ENCODE measurements at regions not wholly inside any gene's neighbourhood (a gene's known extent, or its start where the extent isn't known, plus 50 kb on each side); places are given as distances from the start of the nearest gene placed in this dataset.

DNA sequence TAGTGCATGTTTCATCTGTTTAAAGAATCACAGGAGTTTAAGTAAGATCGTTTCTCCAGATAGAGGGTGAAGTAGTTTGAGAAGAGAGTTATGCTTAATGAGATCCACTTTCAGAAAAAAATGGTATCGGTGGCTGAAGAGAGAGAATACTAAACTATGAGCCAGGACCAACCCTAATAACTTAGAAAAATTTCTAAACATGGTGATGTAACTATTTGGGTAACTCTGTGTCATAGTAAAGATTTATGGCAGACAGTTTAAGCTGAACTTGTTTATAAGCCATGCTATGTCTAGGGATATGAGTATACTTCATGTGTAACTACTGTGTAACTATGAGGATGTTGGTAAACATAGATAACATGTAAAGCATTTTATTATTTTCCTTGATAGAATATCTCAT is 489.5 kb downstream of the KCNJ2 start:
- Histone ChIP-seq H3K9ac (ENCODE audit: low read depth, low read length) (no peak overlapping the region), H3K36me3 (ENCODE audit: insufficient read depth, low read length) (no peaks in the 10 kb centered on the region), H3K9me3 (ENCODE audit: control insufficient read depth, insufficient read depth, low read length) (no peaks in the 10 kb centered on the region), H3K4me1 (ENCODE audit: insufficient read depth, low read length) (no peaks in the 10 kb centered on the region)

GRCh38 chr17:70661342-70662222 is 492.2 kb downstream of the KCNJ2 start:
- Histone ChIP-seq H3K9ac (ENCODE audit: low read depth, low read length) (no peak overlapping the region), H3K36me3 (ENCODE audit: insufficient read depth, low read length) (no peaks in the 10 kb centered on the region), H3K9me3 (ENCODE audit: control insufficient read depth, insufficient read depth, low read length) (no peaks in the 10 kb centered on the region; the same call in 1 of the 2 replicates), H3K4me1 (ENCODE audit: insufficient read depth, low read length) (no peaks in the 10 kb centered on the region)

DNA sequence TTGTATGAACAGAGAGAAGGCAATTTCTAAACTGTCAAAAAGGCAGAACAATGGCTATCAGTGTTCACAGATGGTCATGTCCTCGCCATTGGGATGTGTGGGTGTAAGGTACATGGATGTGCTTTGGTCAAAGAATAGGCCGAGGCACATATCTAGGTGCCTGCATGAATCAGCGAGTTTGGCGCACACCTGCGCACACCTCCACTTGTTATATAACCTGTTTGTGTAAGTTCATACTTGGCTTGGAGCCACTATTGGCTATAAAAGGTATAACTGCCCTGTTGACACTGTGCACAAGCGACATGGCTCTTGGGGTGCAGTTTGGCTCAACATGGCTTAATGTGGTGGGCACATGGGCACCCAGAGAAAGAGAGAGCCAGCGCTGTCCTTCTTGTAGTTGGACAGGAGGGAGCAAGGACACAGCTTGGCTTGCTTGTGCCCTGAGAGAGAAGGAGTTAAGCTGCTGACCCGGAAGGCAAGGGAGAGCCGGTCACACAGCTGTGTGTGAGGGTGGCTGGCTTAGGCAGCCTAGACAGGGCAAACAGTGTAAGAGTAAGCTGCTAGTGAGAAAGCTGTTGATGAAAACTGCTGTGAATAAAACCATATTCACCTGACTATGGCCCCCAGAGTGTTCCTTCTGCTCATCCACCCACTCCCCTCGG is 499.1 kb downstream of the KCNJ2 start:
- H3K9me3 ChIP-seq (ENCODE audit: control insufficient read depth, insufficient read depth, low read length): no peaks in the 10 kb centered on the region; the same call in 1 of the 2 replicates
- no peak overlapping the region for H3K9ac ChIP-seq (ENCODE audit: low read depth, low read length)
- H3K36me3 ChIP-seq (ENCODE audit: insufficient read depth, low read length): no peaks in the 10 kb centered on the region; the same call in 1 of the 2 replicates
- no peaks in the 10 kb centered on the region for H3K4me1 ChIP-seq (ENCODE audit: insufficient read depth, low read length)

- no peaks in the 10 kb centered on the region for H3K4me1 ChIP-seq (ENCODE audit: insufficient read depth, low read length)
- H3K9me3 ChIP-seq (ENCODE audit: control insufficient read depth, insufficient read depth, low read length): no peaks in the 10 kb centered on the region; the same call in 1 of the 2 replicates
- no peaks in the 10 kb centered on the region; the same call in 1 of the 2 replicates for H3K36me3 ChIP-seq (ENCODE audit: insufficient read depth, low read length)
- H3K9ac ChIP-seq (ENCODE audit: low read depth, low read length): no peak overlapping the region
Measured at GRCh38 chr17:70668938-70669778, 499.8 kb downstream of the KCNJ2 start.

DNA sequence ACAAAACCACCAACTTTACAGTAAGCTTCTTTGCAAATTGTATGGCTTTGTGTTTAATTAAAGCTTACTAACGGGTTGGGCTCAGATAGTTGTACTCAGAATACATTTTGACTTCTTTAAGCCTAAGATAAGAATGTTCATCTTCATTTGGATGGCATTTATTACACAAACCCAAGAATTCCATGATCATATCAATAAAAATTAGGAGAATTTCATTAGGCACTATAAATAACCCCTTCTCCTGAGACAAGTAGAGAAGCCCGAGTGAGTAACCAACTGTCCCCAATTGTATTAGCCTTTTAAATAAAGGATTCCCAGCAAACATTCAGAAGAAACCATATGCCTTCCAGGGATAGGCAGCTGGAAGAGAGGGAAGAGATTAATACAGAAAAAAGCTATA is 504.7 kb downstream of the KCNJ2 start:
- H3K36me3 ChIP-seq (ENCODE audit: insufficient read depth, low read length): no peaks in the 10 kb centered on the region; the same call in 1 of the 2 replicates
- 0 out of 2 replicates have a peak, but pooled peaks cover 7% of the 10 kb centered on the region for H3K4me1 ChIP-seq (ENCODE audit: insufficient read depth, low read length)
- H3K9ac ChIP-seq (ENCODE audit: low read depth, low read length): no peak overlapping the region
- no peaks in the 10 kb centered on the region for H3K9me3 ChIP-seq (ENCODE audit: control insufficient read depth, insufficient read depth, low read length)

GRCh38 chr17:70675070-70675590 is 505.8 kb downstream of the KCNJ2 start:
- Histone ChIP-seq H3K9me3 (ENCODE audit: control insufficient read depth, insufficient read depth, low read length) (no peaks in the 10 kb centered on the region), H3K36me3 (ENCODE audit: insufficient read depth, low read length) (no peaks in the 10 kb centered on the region; the same call in 1 of the 2 replicates), H3K9ac (ENCODE audit: low read depth, low read length) (no peak overlapping the region), H3K4me1 (ENCODE audit: insufficient read depth, low read length) (0 out of 2 replicates have a peak, but pooled peaks cover 7% of the 10 kb centered on the region)

- no peaks in the 10 kb centered on the region for H3K36me3 ChIP-seq (ENCODE audit: insufficient read depth, low read length)
- 0 out of 2 replicates have a peak, but pooled peaks cover 7% of the 10 kb centered on the region for H3K4me1 ChIP-seq (ENCODE audit: insufficient read depth, low read length)
- no peaks in the 10 kb centered on the region for H3K9me3 ChIP-seq (ENCODE audit: control insufficient read depth, insufficient read depth, low read length)
- no peak overlapping the region for H3K9ac ChIP-seq (ENCODE audit: low read depth, low read length)
Measured at GRCh38 chr17:70677783-70678647, 508.7 kb downstream of the KCNJ2 start.

DNA sequence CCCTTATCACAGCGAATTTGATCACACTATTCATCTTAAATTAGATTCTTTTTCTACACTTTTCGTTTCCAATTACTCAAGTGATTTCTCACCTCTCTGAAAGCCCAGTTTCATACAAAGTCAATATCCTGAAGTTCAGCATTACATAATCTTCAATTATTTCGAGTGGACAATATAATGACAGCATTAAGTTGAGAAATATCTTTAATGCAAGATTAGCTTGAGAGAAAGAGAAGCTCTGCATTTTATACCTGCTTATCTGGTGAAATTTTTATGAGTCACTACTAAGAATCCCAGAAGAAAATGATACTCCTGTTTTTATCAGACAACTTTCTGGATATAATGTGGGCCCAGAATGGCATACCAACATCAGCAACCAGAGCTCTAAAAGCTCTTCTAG is 509.6 kb downstream of the KCNJ2 start:
- H3K36me3 ChIP-seq (ENCODE audit: insufficient read depth, low read length): no peaks in the 10 kb centered on the region
- no peak overlapping the region for H3K9ac ChIP-seq (ENCODE audit: low read depth, low read length)
- H3K9me3 ChIP-seq (ENCODE audit: control insufficient read depth, insufficient read depth, low read length): no peaks in the 10 kb centered on the region
- peaks cover 11% of the 10 kb centered on the region; the same call in 1 of the 2 replicates for H3K4me1 ChIP-seq (ENCODE audit: insufficient read depth, low read length)

GRCh38 chr17:70683936-70684335 is 514.6 kb downstream of the KCNJ2 start:
- H3K9ac ChIP-seq (ENCODE audit: low read depth, low read length): no peak overlapping the region

DNA sequence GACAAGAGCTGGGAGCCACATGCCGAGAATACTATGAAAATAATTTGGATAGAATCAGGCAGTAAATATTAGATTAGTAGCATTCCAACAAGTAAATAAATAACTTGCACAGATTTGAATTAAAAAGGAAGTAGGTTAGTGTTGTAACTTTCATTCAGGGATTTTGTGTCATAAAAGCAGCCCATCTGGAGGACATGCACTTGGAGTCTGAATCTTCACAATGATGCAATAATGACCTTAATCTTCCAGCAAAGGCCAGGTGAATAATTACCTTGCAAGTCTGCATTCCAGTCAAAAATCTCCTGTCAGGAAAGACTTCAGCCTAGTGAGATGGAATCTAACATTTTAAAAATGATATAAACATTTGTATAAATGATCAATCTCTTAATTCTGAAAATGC is 518.1 kb downstream of the KCNJ2 start:
- peaks cover 6% of the 10 kb centered on the region; the same call in 1 of the 2 replicates for H3K4me1 ChIP-seq (ENCODE audit: insufficient read depth, low read length)
- no peak overlapping the region for H3K9ac ChIP-seq (ENCODE audit: low read depth, low read length)
- no peaks in the 10 kb centered on the region for H3K36me3 ChIP-seq (ENCODE audit: insufficient read depth, low read length)
- H3K9me3 ChIP-seq (ENCODE audit: control insufficient read depth, insufficient read depth, low read length): 0 out of 2 replicates have a peak, but pooled peaks cover 3% of the 10 kb centered on the region

More at GRCh38 chr17:70683936-70684335, 514.6 kb downstream of the KCNJ2 start:
- Histone ChIP-seq H3K36me3 (ENCODE audit: insufficient read depth, low read length) (no peaks in the 10 kb centered on the region), H3K9me3 (ENCODE audit: control insufficient read depth, insufficient read depth, low read length) (0 out of 2 replicates have a peak, but pooled peaks cover 3% of the 10 kb centered on the region), H3K4me1 (ENCODE audit: insufficient read depth, low read length) (peaks cover 6% of the 10 kb centered on the region; the same call in 1 of the 2 replicates)

DNA sequence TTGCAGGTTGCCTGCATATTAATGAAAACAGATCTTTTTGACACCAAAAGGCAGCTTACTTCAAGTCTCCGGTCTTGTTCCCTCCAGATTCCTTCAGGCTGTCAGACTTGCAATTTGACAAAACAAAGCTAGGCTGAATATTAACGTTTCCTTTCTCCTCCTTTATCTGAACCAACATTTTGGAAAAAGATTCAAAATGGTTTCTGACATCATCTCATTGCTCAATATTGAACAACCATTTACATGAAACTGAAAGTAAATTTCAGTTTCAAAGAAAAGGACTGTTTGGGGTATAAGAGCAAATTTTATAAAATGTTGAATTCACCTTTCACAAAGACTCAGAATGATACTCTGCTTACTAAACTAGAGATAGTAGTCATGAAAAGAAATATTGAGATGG is 521.8 kb downstream of the KCNJ2 start:
- Histone ChIP-seq H3K9ac (ENCODE audit: low read depth, low read length) (no peak overlapping the region), H3K4me1 (ENCODE audit: insufficient read depth, low read length) (no peaks in the 10 kb centered on the region), H3K36me3 (ENCODE audit: insufficient read depth, low read length) (no peaks in the 10 kb centered on the region), H3K9me3 (ENCODE audit: control insufficient read depth, insufficient read depth, low read length) (0 out of 2 replicates have a peak, but pooled peaks cover under 1% of the 10 kb centered on the region)

DNA sequence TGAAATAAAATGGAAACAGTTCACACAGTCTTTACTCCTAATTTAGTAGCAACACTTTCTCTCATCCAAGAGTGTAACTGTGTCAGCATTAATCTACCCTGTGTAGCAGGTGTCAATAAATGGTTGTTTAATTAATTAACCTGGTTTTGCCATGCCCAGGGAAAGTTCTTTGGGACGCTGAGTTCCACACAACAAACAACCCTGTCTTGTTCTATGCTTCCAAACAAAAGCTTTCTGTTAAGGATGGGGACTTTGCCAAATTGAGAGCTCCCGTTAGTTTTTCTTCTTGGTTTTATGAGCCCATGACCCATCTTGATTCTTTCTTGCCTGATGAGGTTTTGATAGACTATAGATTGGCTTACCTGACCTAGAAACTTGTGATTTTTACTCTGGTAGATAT is 530.1 kb downstream of the KCNJ2 start:
- H3K36me3 ChIP-seq (ENCODE audit: insufficient read depth, low read length): no peaks in the 10 kb centered on the region
- no peaks in the 10 kb centered on the region for H3K9me3 ChIP-seq (ENCODE audit: control insufficient read depth, insufficient read depth, low read length)
- no peak overlapping the region for H3K9ac ChIP-seq (ENCODE audit: low read depth, low read length)

GRCh38 chr17:70702683-70703255 is 533.4 kb downstream of the KCNJ2 start:
- no peaks in the 10 kb centered on the region for H3K4me1 ChIP-seq (ENCODE audit: insufficient read depth, low read length)
- no peak overlapping the region for H3K9ac ChIP-seq (ENCODE audit: low read depth, low read length)
- H3K9me3 ChIP-seq (ENCODE audit: control insufficient read depth, insufficient read depth, low read length): no peaks in the 10 kb centered on the region
- no peaks in the 10 kb centered on the region for H3K36me3 ChIP-seq (ENCODE audit: insufficient read depth, low read length)

More for the DNA sequence above, 530.1 kb downstream of the KCNJ2 start:
- H3K4me1 ChIP-seq (ENCODE audit: insufficient read depth, low read length): no peaks in the 10 kb centered on the region

Measured in ES-I3 (cell line).